ENCODE measurements at regions not wholly inside any gene's neighbourhood (a gene's known extent, or its start where the extent isn't known, plus 50 kb on each side); places are given as distances from the start of the nearest gene placed in this dataset.

GRCh38 chr16:48850097-48850770 is 240.3 kb upstream of the N4BP1 start:
- TF ChIP-seq POLR2A (IDR thresholded peaks at IDR 0.05; ENCODE audit: low read depth, low read length) = no peak
- no peak for TF ChIP-seq POLR2AphosphoS5 (IDR thresholded peaks at IDR 0.05; ENCODE audit: low read depth, low read length)
- TF ChIP-seq PAX5 (IDR thresholded peaks at IDR 0.05; ENCODE audit: insufficient read depth, low read length, severe bottlenecking) = no peak
- TF ChIP-seq TAF1 (IDR thresholded peaks at IDR 0.05; ENCODE audit: low read depth, low read length) = no peak

All from GM12891 (cell line).